ENCODE measurements at regions not wholly inside any gene's neighbourhood (a gene's known extent, or its start where the extent isn't known, plus 50 kb on each side); places are given as distances from the start of the nearest gene placed in this dataset.

DNA sequence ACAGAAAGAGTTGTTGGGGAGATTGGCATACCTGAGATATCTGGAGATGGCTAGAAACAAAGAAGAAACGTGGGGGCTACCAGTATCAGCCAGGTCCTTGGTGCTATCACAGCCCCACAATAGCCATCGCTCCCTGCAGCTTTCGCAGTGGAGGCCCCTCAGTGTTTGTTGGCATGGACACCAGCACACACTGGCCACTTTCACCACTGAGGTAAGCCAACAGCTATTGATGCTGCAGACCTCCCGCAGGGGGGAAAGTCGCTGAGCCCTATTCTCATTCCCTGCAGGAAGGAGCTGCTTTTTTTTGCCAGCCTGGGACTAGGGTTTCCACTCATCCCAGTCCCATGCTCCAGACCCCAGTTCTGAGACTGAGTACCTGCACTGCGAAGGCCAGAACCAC lies 879.2 kb upstream of the IGFBP7 start:
- no peak overlapping the region for H2BK5ac ChIP-seq (ENCODE audit: low read depth, low read length, poor library complexity, severe bottlenecking)
- no peak overlapping the region for H4K8ac ChIP-seq (ENCODE audit: low read length)
- no peak overlapping the region for H3K9ac ChIP-seq (ENCODE audit: low read length)
- no peaks in the 10 kb centered on the region for H3K9me3 ChIP-seq (ENCODE audit: control insufficient read depth, low read length)
- no peak overlapping the region for H3K18ac ChIP-seq (ENCODE audit: low read depth in 1 of 2, low read length in 2 of 2)
- H3K4me2 ChIP-seq (ENCODE audit: low read length, poor library complexity, severe bottlenecking): no peak overlapping the region
- H3K36me3 ChIP-seq (ENCODE audit: control insufficient read depth in 1 of 2, insufficient read depth in 2 of 2, low read depth in 1 of 2, low read length in 2 of 2): no peaks in the 10 kb centered on the region
- no peak overlapping the region for H2BK12ac ChIP-seq (ENCODE audit: low read length in 2 of 2)
- no peak overlapping the region for H2AK5ac ChIP-seq (ENCODE audit: low read length, severe bottlenecking)
- no peak overlapping the region for H2BK120ac ChIP-seq (ENCODE audit: low read depth, low read length)
- no peak overlapping the region for H3K4ac ChIP-seq (ENCODE audit: low read depth in 1 of 2, low read length in 2 of 2)
- H3K79me1 ChIP-seq (replicated peaks; ENCODE audit: low read length, poor library complexity, severe bottlenecking): no peaks in the 10 kb centered on the region
- H2AFZ ChIP-seq (ENCODE audit: low read depth, low read length): no peak overlapping the region
- DNase-seq: no peak
- H3K27ac ChIP-seq (ENCODE audit: low read length, poor library complexity, severe bottlenecking): no peak overlapping the region
- H3K14ac ChIP-seq (ENCODE audit: low read length in 2 of 2): no peak overlapping the region
- 79% methylated on average over 5 of the region's 6 CpGs for WGBS
- H2BK15ac ChIP-seq (ENCODE audit: low read depth, poor library complexity, severe bottlenecking): no peak overlapping the region
- no peak overlapping the region for H3K4me3 ChIP-seq (ENCODE audit: insufficient read depth in 1 of 2, low read depth in 1 of 2, low read length in 2 of 2)
- no peak overlapping the region for H3K23ac ChIP-seq (ENCODE audit: low read length in 2 of 2)
- no peaks in the 10 kb centered on the region for H3K4me1 ChIP-seq (ENCODE audit: control insufficient read depth, insufficient read depth, low read depth, low read length)
- H4K91ac ChIP-seq (ENCODE audit: low read length): no peak overlapping the region
- no peaks in the 10 kb centered on the region for H3K27me3 ChIP-seq (ENCODE audit: control insufficient read depth in 1 of 2, insufficient read depth in 1 of 2, low read length in 2 of 2)

DNA sequence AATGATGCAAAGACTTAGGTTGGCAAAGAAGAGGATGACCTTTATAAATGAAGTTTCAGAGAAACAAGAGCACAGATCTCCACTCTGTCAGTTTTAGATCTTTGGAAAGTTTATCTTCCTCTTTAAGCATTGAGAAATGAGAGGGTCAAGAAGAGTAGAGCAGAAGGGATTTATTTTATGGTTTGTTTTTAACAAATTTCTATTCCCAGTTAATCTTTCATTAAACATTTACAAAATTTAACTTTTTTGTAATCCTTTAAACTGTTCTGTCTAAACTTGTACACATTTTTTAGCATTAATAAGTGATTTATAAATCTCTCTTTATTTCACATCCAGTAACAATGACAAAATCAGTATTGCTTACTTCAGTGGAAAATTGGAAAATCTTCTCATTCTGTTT lies 875.0 kb upstream of the IGFBP7 start:
- Histone ChIP-seq H3K36me3 (ENCODE audit: control insufficient read depth in 1 of 2, insufficient read depth in 2 of 2, low read depth in 1 of 2, low read length in 2 of 2) (no peaks in the 10 kb centered on the region), H3K4me3 (ENCODE audit: insufficient read depth in 1 of 2, low read depth in 1 of 2, low read length in 2 of 2) (no peak overlapping the region), H3K4me1 (ENCODE audit: control insufficient read depth, insufficient read depth, low read depth, low read length) (no peaks in the 10 kb centered on the region), H3K79me1 (replicated peaks; ENCODE audit: low read length, poor library complexity, severe bottlenecking) (no peaks in the 10 kb centered on the region), H3K14ac (ENCODE audit: low read length in 2 of 2) (no peak overlapping the region), H3K4ac (ENCODE audit: low read depth in 1 of 2, low read length in 2 of 2) (no peak overlapping the region), H3K27ac (ENCODE audit: low read length, poor library complexity, severe bottlenecking) (peak overlapping the region; percentile 54), H3K9ac (ENCODE audit: low read length) (no peak overlapping the region), H2BK120ac (ENCODE audit: low read depth, low read length) (no peak overlapping the region), H4K91ac (ENCODE audit: low read length) (no peak overlapping the region), H3K18ac (ENCODE audit: low read depth in 1 of 2, low read length in 2 of 2) (no peak overlapping the region), H2BK5ac (ENCODE audit: low read depth, low read length, poor library complexity, severe bottlenecking) (no peak overlapping the region), H2AFZ (ENCODE audit: low read depth, low read length) (no peak overlapping the region), H3K23ac (ENCODE audit: low read length in 2 of 2) (no peak overlapping the region), H2BK15ac (ENCODE audit: low read depth, poor library complexity, severe bottlenecking) (no peak overlapping the region), H2AK5ac (ENCODE audit: low read length, severe bottlenecking) (no peak overlapping the region), H3K9me3 (ENCODE audit: control insufficient read depth, low read length) (no peaks in the 10 kb centered on the region), H3K4me2 (ENCODE audit: low read length, poor library complexity, severe bottlenecking) (no peak overlapping the region), H4K8ac (ENCODE audit: low read length) (no peak overlapping the region), H2BK12ac (ENCODE audit: low read length in 2 of 2) (no peak overlapping the region), H3K27me3 (ENCODE audit: control insufficient read depth in 1 of 2, insufficient read depth in 1 of 2, low read length in 2 of 2) (no peaks in the 10 kb centered on the region)
- DNase-seq: no peak

DNA sequence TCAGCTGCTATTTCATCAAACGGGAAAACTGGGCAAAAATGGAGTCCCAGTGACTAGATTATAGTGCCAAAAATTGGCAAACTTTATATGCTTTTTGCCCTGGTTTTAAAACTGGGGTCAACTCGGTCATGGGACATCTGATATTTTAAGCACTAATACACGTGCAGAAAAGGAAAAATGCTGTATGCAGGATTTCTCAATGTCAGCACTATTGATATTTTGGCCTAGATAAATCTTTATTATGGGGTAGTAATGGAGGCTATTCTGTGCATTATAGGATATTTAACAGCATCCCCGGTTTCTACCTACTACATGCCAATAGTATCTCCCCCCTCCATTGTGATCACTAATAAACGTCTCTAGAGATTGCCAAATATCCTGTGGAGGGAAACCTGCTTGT lies 870.9 kb upstream of the IGFBP7 start:
- no peak overlapping the region for H2AK5ac ChIP-seq (ENCODE audit: low read length, severe bottlenecking)
- H3K9ac ChIP-seq (ENCODE audit: low read length): no peak overlapping the region
- no peaks in the 10 kb centered on the region for H3K27me3 ChIP-seq (ENCODE audit: control insufficient read depth in 1 of 2, insufficient read depth in 1 of 2, low read length in 2 of 2)
- no peak overlapping the region for H4K8ac ChIP-seq (ENCODE audit: low read length)
- H3K36me3 ChIP-seq (ENCODE audit: control insufficient read depth in 1 of 2, insufficient read depth in 2 of 2, low read depth in 1 of 2, low read length in 2 of 2): no peaks in the 10 kb centered on the region
- 75% methylated on average over 5 of the region's 5 CpGs for WGBS
- H2BK15ac ChIP-seq (ENCODE audit: low read depth, poor library complexity, severe bottlenecking): no peak overlapping the region
- no peak overlapping the region for H4K91ac ChIP-seq (ENCODE audit: low read length)
- no peaks in the 10 kb centered on the region for H3K79me1 ChIP-seq (replicated peaks; ENCODE audit: low read length, poor library complexity, severe bottlenecking)
- H3K14ac ChIP-seq (ENCODE audit: low read length in 2 of 2): no peak overlapping the region
- no peak overlapping the region for H3K27ac ChIP-seq (ENCODE audit: low read length, poor library complexity, severe bottlenecking)
- H3K4me3 ChIP-seq (ENCODE audit: insufficient read depth in 1 of 2, low read depth in 1 of 2, low read length in 2 of 2): no peak overlapping the region
- H3K18ac ChIP-seq (ENCODE audit: low read depth in 1 of 2, low read length in 2 of 2): no peak overlapping the region
- H3K4me2 ChIP-seq (ENCODE audit: low read length, poor library complexity, severe bottlenecking): no peak overlapping the region
- H2AFZ ChIP-seq (ENCODE audit: low read depth, low read length): no peak overlapping the region
- no peak overlapping the region for H2BK120ac ChIP-seq (ENCODE audit: low read depth, low read length)
- H2BK12ac ChIP-seq (ENCODE audit: low read length in 2 of 2): no peak overlapping the region
- H3K4ac ChIP-seq (ENCODE audit: low read depth in 1 of 2, low read length in 2 of 2): no peak overlapping the region
- DNase-seq: no peak
- H3K4me1 ChIP-seq (ENCODE audit: control insufficient read depth, insufficient read depth, low read depth, low read length): no peaks in the 10 kb centered on the region
- H3K23ac ChIP-seq (ENCODE audit: low read length in 2 of 2): no peak overlapping the region
- no peaks in the 10 kb centered on the region for H3K9me3 ChIP-seq (ENCODE audit: control insufficient read depth, low read length)
- no peak overlapping the region for H2BK5ac ChIP-seq (ENCODE audit: low read depth, low read length, poor library complexity, severe bottlenecking)

DNA sequence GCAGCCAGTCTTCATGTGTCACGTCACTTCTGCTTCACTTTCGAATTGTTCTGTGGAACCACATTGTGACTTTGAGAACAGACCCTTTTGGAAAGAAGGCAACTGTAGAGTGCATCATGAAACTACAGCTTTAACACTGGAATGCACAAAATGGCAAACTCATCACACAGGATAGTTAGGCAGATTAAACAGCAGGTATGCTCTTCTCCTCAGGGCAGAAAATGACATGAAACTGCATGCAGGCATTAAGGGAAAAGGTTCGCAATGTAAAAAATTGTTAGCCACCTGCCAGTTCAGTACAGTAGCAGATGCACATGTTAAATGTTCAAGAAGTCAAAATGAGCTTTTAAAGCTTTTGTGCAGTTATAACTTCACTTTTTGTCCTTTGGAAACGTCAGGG lies 864.6 kb upstream of the IGFBP7 start:
- H3K4me2 ChIP-seq (ENCODE audit: low read length, poor library complexity, severe bottlenecking): no peak overlapping the region
- H3K9ac ChIP-seq (ENCODE audit: low read length): no peak overlapping the region
- no peak for DNase-seq
- no peak overlapping the region for H3K18ac ChIP-seq (ENCODE audit: low read depth in 1 of 2, low read length in 2 of 2)
- no peak overlapping the region for H2AK5ac ChIP-seq (ENCODE audit: low read length, severe bottlenecking)
- H3K14ac ChIP-seq (ENCODE audit: low read length in 2 of 2): no peak overlapping the region
- no peak overlapping the region for H3K23ac ChIP-seq (ENCODE audit: low read length in 2 of 2)
- no peak overlapping the region for H4K91ac ChIP-seq (ENCODE audit: low read length)
- no peaks in the 10 kb centered on the region for H3K79me1 ChIP-seq (replicated peaks; ENCODE audit: low read length, poor library complexity, severe bottlenecking)
- no peaks in the 10 kb centered on the region for H3K36me3 ChIP-seq (ENCODE audit: control insufficient read depth in 1 of 2, insufficient read depth in 2 of 2, low read depth in 1 of 2, low read length in 2 of 2)
- no peaks in the 10 kb centered on the region for H3K27me3 ChIP-seq (ENCODE audit: control insufficient read depth in 1 of 2, insufficient read depth in 1 of 2, low read length in 2 of 2)
- WGBS: 89% methylated on average over 3 of the region's 4 CpGs
- no peak overlapping the region for H2BK15ac ChIP-seq (ENCODE audit: low read depth, poor library complexity, severe bottlenecking)
- no peak overlapping the region for H3K4me3 ChIP-seq (ENCODE audit: insufficient read depth in 1 of 2, low read depth in 1 of 2, low read length in 2 of 2)
- H3K4me1 ChIP-seq (ENCODE audit: control insufficient read depth, insufficient read depth, low read depth, low read length): no peaks in the 10 kb centered on the region
- no peak overlapping the region for H2BK12ac ChIP-seq (ENCODE audit: low read length in 2 of 2)
- H2BK5ac ChIP-seq (ENCODE audit: low read depth, low read length, poor library complexity, severe bottlenecking): no peak overlapping the region
- peaks cover 4% of the 10 kb centered on the region for H3K9me3 ChIP-seq (ENCODE audit: control insufficient read depth, low read length)
- no peak overlapping the region for H3K4ac ChIP-seq (ENCODE audit: low read depth in 1 of 2, low read length in 2 of 2)
- no peak overlapping the region for H2BK120ac ChIP-seq (ENCODE audit: low read depth, low read length)
- H3K27ac ChIP-seq (ENCODE audit: low read length, poor library complexity, severe bottlenecking): no peak overlapping the region
- H2AFZ ChIP-seq (ENCODE audit: low read depth, low read length): peak overlapping the region; percentile 14
- H4K8ac ChIP-seq (ENCODE audit: low read length): no peak overlapping the region

Data from mesenchymal stem cell (in vitro differentiated cells and primary cell).